ENCODE measurements at regions not wholly inside any gene's neighbourhood (a gene's known extent, or its start where the extent isn't known, plus 50 kb on each side); places are given as distances from the start of the nearest gene placed in this dataset.
"Not testable (repeated sequence)": the region's sequence is repeated elsewhere in the genome, so short reads cannot be mapped to it uniquely, and the experiment has no call there.

GRCh38 chr6:115873901-115874300 is 186.8 kb downstream of the FRK start:
- no peak for DNase-seq

- no peak for DNase-seq
Measured at GRCh38 chr6:115870464-115870863, 190.2 kb downstream of the FRK start.

GRCh38 chr6:115865914-115866313 is 194.8 kb downstream of the FRK start:
- no peak for DNase-seq

- DNase-seq, result no peak
Measured at GRCh38 chr6:115863211-115863610, 197.5 kb downstream of the FRK start.

DNA sequence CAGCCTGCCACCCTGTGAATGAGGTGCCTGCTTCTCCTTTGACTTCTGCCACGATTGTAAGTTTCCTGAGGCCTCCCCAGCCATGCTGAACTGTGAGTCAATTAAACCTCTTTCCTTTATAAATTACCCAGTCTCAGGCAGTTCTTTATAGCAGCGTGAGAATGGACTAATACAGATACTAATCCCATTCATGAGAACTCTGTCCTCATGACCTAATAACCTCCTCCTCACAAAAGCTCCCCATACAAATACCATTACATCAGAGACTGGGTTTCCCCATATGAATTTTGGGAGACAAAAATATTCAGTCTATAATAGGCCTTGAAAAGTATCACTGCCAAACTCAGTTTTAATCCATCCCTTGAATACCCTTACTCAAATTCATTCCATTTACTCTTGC is 199.0 kb downstream of the FRK start:
- not testable (repeated sequence) for DNase-seq

DNA sequence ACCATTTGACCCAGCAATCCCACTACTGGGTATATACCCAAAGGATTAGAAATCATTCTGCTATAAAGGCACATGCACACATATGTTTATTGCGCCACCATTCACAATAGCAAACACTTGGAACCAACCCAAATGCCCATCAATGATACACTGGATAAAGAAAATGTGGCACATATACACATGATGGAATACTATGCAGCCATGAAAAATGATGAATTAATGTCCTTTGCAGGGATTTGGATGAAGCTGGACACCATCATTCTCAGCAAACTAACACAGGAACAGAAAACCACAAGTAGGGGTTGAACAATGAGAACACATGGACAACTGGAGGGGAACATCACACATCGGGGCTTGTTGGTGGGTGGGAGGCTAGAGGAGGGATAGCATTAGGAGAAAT is 201.1 kb downstream of the FRK start:
- DNase-seq, result not testable (repeated sequence)

DNA sequence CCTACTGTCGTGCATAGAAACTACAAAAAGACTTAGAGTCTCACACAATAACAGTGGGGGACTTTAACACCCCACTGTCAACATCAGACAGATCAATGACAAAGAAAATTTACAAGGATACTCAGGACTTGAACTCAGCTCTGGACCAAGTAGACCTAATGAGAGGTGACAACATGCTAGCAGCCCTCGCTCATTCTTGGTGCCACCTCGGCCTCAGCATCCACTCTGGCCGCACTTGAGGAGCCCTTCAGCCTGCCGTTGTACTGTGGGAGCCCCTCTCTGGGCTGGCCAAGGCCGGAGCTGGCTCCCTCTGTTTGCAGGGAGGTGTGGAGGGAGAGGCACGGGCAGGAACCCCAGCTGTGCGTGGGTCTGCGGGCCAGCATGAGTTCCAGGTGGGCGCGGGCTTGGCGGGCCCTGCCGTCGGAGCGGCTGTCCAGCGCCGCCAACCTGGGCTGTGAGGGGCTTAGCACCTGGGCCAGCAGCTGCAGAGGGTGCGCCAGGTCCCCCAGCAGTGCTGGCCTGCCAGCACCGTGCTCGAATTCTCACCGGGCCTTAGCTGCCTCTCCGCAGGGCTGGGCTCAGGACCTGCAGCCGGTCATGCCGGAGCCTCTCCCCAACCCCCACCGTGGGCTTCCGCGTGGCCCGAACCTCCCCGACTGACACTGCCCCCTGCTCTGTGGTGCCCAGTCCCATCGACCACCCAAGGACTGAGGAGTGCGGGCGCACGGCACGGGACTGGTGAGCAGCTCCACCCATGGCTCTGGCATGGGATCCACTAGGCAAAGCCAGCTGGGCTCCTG is 205.6 kb downstream of the FRK start:
- DNase-seq, result no peak

DNA sequence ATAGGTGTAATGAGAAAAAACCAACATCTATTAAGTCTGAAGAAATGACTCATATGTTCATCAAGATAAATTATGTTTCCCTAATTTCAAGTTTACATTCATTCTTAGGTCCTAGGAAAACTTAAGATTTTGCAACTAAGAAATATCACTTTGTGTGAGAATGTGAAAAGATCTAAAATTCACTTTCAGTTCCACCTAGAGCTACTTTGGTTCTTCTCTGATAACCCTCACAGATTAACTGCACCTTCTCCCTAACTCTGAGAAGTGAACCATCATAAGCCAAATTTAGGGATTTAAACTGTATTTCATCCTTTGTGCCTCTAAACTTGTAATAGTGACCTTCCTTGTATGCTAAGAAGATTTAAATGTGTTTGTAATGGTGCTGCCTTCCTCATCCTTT is 213.0 kb downstream of the FRK start:
- DNase-seq, result no peak

DNA sequence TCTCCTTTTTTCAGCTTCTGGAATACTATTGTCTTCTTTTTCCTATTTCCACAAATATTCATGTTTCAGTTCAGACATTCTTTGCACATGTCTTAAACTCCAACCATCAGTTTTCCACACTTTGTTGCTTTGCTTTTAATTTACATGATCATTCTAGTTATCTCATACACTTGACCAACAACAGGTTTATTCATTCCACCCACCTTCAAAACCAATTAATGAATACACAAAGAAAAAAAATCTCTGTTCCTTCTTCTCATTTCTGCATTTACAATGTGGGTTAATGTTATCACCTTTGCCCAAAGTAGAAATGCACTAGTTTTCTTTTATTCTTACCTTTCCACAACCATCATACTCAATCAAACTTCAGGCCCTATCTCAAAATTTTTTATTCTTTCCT is 216.7 kb downstream of the FRK start:
- no peak for DNase-seq

DNA sequence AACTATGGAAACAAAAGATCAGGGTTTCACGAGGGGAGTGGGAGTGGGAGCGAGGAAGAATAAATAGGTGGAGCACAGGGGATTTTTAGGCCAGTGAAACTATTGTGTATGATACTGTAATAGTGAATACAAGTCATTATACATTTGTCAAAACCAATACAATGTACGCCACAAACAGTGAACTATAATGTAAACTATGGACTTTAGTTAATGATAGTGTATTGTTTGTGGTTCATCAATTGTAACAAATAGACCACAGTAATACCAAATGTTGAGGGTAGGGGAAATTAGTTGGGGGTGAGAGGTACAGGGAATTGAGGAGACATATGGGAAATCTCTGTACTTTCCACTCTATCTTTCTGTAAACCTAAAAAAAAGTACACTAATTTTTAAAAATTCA is 218.4 kb downstream of the FRK start:
- DNase-seq, result no peak

DNA sequence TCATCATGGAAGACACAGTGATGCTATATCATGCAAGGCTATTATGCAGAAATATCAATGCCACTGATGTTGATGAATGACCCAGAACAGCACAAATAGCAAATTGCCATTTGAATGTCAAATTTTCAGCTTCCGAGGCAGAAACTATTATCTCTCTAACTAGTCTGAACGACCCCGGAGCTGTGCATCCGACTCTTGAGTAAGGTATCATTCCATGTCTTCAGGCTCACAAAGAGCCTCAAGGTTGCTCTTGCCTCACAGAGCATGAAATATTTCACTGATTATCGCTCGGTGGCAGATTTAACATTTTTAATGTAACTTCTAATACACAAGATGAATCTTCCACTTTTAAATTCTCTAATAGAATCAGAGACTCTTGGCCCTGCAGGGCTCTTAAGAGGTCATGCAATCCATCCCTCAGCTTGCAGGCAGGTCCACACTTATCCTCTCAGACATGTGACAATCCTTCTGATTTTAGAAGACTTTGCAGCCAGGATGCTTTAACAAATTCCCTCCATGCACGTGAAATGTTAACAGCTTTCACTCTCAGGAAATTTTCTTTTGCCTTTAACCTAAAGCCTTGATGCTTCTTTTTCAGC is 221.0 kb downstream of the FRK start:
- no peak for DNase-seq

- DNase-seq, result peak; percentile 75
Measured at GRCh38 chr6:115838763-115839401, 221.8 kb downstream of the FRK start.

- no peak for DNase-seq
Measured at GRCh38 chr6:115838216-115838615, 222.5 kb downstream of the FRK start.

GRCh38 chr6:115836374-115836773 is 224.3 kb downstream of the FRK start:
- DNase-seq, result not testable (repeated sequence)

GRCh38 chr6:115835314-115835713 is 225.4 kb downstream of the FRK start:
- no peak for DNase-seq

DNA sequence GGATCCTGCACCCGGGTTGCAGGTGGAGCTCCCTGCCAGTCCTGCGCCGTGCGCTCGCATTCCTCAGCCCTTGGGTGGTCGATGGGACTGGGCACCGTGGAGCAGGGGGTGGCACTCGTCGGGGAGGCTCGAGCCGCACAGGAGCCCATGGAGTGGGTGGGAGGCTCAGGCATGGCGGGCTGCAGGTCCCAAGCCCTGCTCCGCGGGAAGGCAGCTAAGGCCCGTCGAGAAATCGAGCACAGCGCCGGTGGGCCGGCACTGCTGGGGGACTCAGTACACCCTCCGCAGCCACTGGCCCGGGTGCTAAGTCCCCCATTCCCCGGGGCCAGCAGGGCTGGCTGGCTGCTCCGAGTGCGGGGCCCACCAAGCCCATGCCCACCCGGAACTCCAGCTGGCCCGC is 226.1 kb downstream of the FRK start:
- DNase-seq, result not testable (repeated sequence)

DNA sequence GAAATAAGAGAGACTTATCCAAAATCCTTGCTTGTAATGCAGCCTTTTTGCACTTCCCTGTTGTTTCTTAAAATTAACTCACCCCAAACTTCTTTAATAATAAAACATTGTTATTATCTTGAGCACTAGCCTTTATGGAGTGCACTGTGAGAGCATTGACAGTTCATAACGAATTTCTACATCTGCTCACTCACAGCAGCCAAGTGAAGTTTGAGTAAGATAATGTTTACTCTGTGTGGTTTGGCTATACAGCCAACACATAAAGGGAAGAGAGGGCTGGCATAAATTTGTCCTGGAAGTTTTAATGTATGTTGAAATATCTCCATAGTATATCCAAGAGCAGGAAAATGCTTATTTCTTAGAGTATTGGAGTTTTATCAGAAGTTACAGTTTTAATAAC is 227.9 kb downstream of the FRK start:
- DNase-seq, result no peak

DNA sequence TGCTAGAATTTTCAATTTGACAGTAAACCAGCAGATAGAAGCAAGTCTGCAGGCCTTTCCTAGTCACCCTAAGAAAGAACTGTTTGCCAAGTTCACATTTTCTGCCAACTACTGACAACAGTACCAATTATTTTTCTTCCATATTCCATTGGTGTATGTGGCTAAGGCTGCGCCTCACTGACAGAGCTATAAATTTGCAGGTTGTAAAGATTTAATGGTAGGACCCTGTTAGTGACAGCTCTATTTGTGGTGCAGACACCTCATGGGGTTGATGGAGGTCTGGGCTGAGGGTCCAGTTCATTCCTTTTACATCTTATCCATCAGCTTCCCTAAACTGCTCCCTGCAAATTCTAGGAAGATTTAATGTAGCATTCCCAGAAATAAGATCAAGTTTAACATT is 228.5 kb downstream of the FRK start:
- no peak for DNase-seq

- no peak for DNase-seq
Measured at GRCh38 chr6:115830895-115831294, 229.8 kb downstream of the FRK start.

- no peak for DNase-seq
Measured at GRCh38 chr6:115821798-115822197, 238.9 kb downstream of the FRK start.

- no peak for DNase-seq
Measured at GRCh38 chr6:115819506-115819905, 241.2 kb downstream of the FRK start.

DNA sequence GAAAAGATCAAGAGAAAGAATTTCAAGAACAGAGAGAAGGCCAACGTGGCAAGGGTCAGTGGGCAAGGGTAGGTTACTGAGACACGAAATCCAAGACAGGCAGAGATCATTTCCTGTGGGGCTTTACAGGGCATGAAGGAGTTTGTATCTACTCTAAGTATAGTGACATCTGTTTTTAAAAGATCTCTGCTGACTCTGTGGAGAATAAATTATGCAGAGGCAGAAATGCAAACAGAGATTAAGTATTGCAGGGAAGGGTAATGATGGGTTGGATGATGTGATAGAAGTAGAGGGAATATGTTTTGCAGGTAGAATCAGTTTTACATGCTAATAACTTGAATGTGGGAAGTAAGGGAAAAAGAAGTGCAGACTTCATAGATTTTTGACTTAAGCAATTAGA is 243.5 kb downstream of the FRK start:
- no peak for DNase-seq

GRCh38 chr6:115814907-115815306 is 245.8 kb downstream of the FRK start:
- DNase-seq, result no peak

GRCh38 chr6:115811541-115811940 is 249.2 kb downstream of the FRK start:
- DNase-seq, result no peak

All from hematopoietic multipotent progenitor cell treated with erythropoietin and hydrocortisone succinate and interleukin-3 and kit ligand, for 6 days (in vitro differentiated cells).